H9 (cell line): ENCODE measurements at regions not wholly inside any gene's neighbourhood (a gene's known extent, or its start where the extent isn't known, plus 50 kb on each side); places are given as distances from the start of the nearest gene placed in this dataset.

Experiments used
- DNase-seq: peaks from one replicate; pipeline ENCODE4 v3.0.0-alpha.2; 2017
- H2AFZ ChIP-seq: one replicate; pipeline ENCODE4 v1.6.1; 2013; ENCODE audit warnings: mild to moderate bottlenecking, low read length, control low read depth, moderate library complexity
- H2AK5ac ChIP-seq: 2 replicates; pipeline ENCODE4 v1.6.1; 2013; ENCODE audit warnings: low read length, control low read depth, mixed read lengths; ENCODE audit not compliant: insufficient read length
- H2BK120ac ChIP-seq: one replicate; pipeline ENCODE4 v1.6.1; 2013; ENCODE audit warnings: low read depth, mild to moderate bottlenecking, low read length, control low read depth, inconsistent platforms; ENCODE audit not compliant: poor library complexity, severe bottlenecking
- H2BK12ac ChIP-seq: 2 replicates; pipeline ENCODE4 v1.6.1; 2013; ENCODE audit warnings: low read length, control low read depth, mixed read lengths, low read depth; ENCODE audit not compliant: insufficient read length
- H2BK15ac ChIP-seq: 2 replicates; pipeline ENCODE4 v1.6.1; 2013; ENCODE audit warnings: low read depth, low read length, control low read depth
- H2BK20ac ChIP-seq: one replicate; pipeline ENCODE4 v1.6.1; 2013; ENCODE audit warnings: low read depth, mild to moderate bottlenecking, low read length, control low read depth, inconsistent platforms; ENCODE audit not compliant: poor library complexity, severe bottlenecking
- H2BK5ac ChIP-seq: 2 replicates; pipeline ENCODE4 v1.6.1; 2013; ENCODE audit warnings: low read length, control low read depth, mixed read lengths; ENCODE audit not compliant: insufficient read length
- H3K14ac ChIP-seq: 2 replicates; pipeline ENCODE4 v1.6.1; 2013; ENCODE audit warnings: low read length, control low read depth; ENCODE audit not compliant: insufficient read depth
- H3K18ac ChIP-seq: 2 replicates; pipeline ENCODE4 v1.6.1; 2013; ENCODE audit warnings: low read depth, mild to moderate bottlenecking, mixed read lengths, low read length, control low read depth; ENCODE audit not compliant: insufficient read length
- H3K23ac ChIP-seq: 2 replicates; pipeline ENCODE4 v1.6.1; 2013; ENCODE audit warnings: low read length, control low read depth, mixed read lengths, low read depth; ENCODE audit not compliant: insufficient read length
- H3K23me2 ChIP-seq: 2 replicates; pipeline ENCODE4 v1.6.1; 2013; ENCODE audit warnings: low read depth, mild to moderate bottlenecking, mixed read lengths, low read length, control low read depth; ENCODE audit not compliant: insufficient read length, poor library complexity, severe bottlenecking
- H3K27ac ChIP-seq: 2 replicates; pipeline ENCODE4 v1.5.1; 2013; ENCODE audit warnings: low read length, control low read depth, mixed read lengths, low read depth; ENCODE audit not compliant: insufficient read length
- H3K27me3 ChIP-seq: 2 replicates; pipeline ENCODE4 v1.6.1; 2013; ENCODE audit warnings: low read length, control low read depth, inconsistent platforms; ENCODE audit not compliant: insufficient read depth
- H3K4ac ChIP-seq: 2 replicates; pipeline ENCODE4 v1.6.1; 2013; ENCODE audit warnings: low read depth, mild to moderate bottlenecking, control low read depth, inconsistent platforms, low read length, moderate library complexity
- H3K4me1 ChIP-seq: 2 replicates; pipeline ENCODE4 v1.6.1; 2013; ENCODE audit warnings: low read length, control low read depth, inconsistent platforms; ENCODE audit not compliant: insufficient read depth
- H3K4me2 ChIP-seq: 2 replicates; pipeline ENCODE4 v1.6.1; 2013; ENCODE audit warnings: low read length, control low read depth, mixed read lengths; ENCODE audit not compliant: insufficient read length, insufficient read depth
- H3K56ac ChIP-seq: 2 replicates; pipeline ENCODE4 v1.6.1; 2013; ENCODE audit warnings: low read depth, mild to moderate bottlenecking, mixed read lengths, low read length, control low read depth; ENCODE audit not compliant: insufficient read length
- H3K79me1 ChIP-seq: 2 replicates; pipeline ENCODE4 v1.6.1; 2013; ENCODE audit warnings: low read depth, mild to moderate bottlenecking, moderate library complexity, low read length, control low read depth, inconsistent platforms; ENCODE audit not compliant: insufficient read depth, poor library complexity, severe bottlenecking
- H3K79me2 ChIP-seq: 2 replicates; pipeline ENCODE4 v1.6.1; 2013; ENCODE audit warnings: low read length, control low read depth, inconsistent platforms; ENCODE audit not compliant: insufficient read depth
- H3K9ac ChIP-seq: 2 replicates; pipeline ENCODE4 v1.6.1; 2013; ENCODE audit warnings: low read length, control low read depth, mixed read lengths; ENCODE audit not compliant: insufficient read length; ENCODE audit errors: extremely low read depth
- H3K9me3 ChIP-seq: one replicate; pipeline ENCODE4 v1.6.1; 2013; ENCODE audit warnings: low read depth, low read length, inconsistent platforms; ENCODE audit not compliant: control insufficient read depth
- H3T11ph ChIP-seq: one replicate; pipeline ENCODE4 v1.6.1; 2013; ENCODE audit warnings: mild to moderate bottlenecking, low read length, control low read depth, inconsistent platforms
- H4K20me1 ChIP-seq: one replicate; pipeline ENCODE4 v1.6.1; 2013; ENCODE audit not compliant: control insufficient read depth, insufficient read length, insufficient read depth
- H4K5ac ChIP-seq: 2 replicates; pipeline ENCODE4 v1.6.1; 2013; ENCODE audit warnings: low read depth, mild to moderate bottlenecking, mixed read lengths, low read length, control low read depth; ENCODE audit not compliant: insufficient read length
- H4K8ac ChIP-seq: replicated peaks from 2 replicates; pipeline ENCODE4 v1.6.1; 2013; ENCODE audit warnings: low read length, control low read depth, mixed read lengths, low read depth; ENCODE audit not compliant: insufficient read length
- H4K91ac ChIP-seq: 2 replicates; pipeline ENCODE4 v1.6.1; 2013; ENCODE audit warnings: low read depth, mild to moderate bottlenecking, moderate library complexity, mixed read lengths, low read length, control low read depth; ENCODE audit not compliant: insufficient read length
- H3K27ac Mint-ChIP-seq, 3 experiments: 2 replicates in 2 of 3; 3 replicates in 1 of 3; pipeline ENCODE4 v1.8.0; 2020 to 2021; ENCODE audit warnings: mixed read lengths in 3 of 3, mild to moderate bottlenecking in 1 of 3, moderate library complexity in 1 of 3
- H3K27me3 Mint-ChIP-seq: 2 replicates; pipeline ENCODE4 v1.8.0; 2021; ENCODE audit warnings: low read depth, mild to moderate bottlenecking, moderate library complexity, mixed read lengths
- H3K36me3 Mint-ChIP-seq, 3 experiments: 2 replicates in 2 of 3; 3 replicates in 1 of 3; pipeline ENCODE4 v1.8.0; 2020 to 2021; ENCODE audit warnings: low read depth in 3 of 3, mixed read lengths in 3 of 3; ENCODE audit not compliant: insufficient read depth in 1 of 3
- H3K4me1 Mint-ChIP-seq, 2 experiments: 2 replicates each; pipeline ENCODE4 v1.8.0; 2020; ENCODE audit warnings: mixed read lengths in 2 of 2
- H3K4me3 Mint-ChIP-seq, 2 experiments: 2 replicates in 1 of 2; 3 replicates in 1 of 2; pipeline ENCODE4 v1.8.0; 2020 to 2021; ENCODE audit warnings: mild to moderate bottlenecking in 2 of 2, mixed read lengths in 2 of 2, moderate library complexity in 1 of 2
- H3K9me3 Mint-ChIP-seq, 2 experiments: 2 replicates in 1 of 2; 3 replicates in 1 of 2; pipeline ENCODE4 v1.8.0; 2020; ENCODE audit warnings: mild to moderate bottlenecking in 2 of 2, mixed read lengths in 2 of 2, moderate library complexity in 1 of 2
- WGBS: extraction: QIAGEN DNeasy Blood & Tissue Kit; methylation state at CpG from one replicate; pipeline ENCODE4 v1.1.7; 2013; ENCODE audit warnings: missing lambda C conversion rate, low lambda C conversion rate, mixed read lengths; ENCODE audit not compliant: insufficient read length; ENCODE audit errors: extremely low coverage; 5-methylcytosine and 5-hydroxymethylcytosine counted together
- TF ChIP-seq, protein P1 (sequence below): fragments of 200-600 bp; sonication (generic); conservative IDR thresholded peaks from 3 replicates; pipeline ENCODE4 v1.8.0; 2021; ENCODE audit warnings: antibody characterized with exemption, mild to moderate bottlenecking

DNA sequence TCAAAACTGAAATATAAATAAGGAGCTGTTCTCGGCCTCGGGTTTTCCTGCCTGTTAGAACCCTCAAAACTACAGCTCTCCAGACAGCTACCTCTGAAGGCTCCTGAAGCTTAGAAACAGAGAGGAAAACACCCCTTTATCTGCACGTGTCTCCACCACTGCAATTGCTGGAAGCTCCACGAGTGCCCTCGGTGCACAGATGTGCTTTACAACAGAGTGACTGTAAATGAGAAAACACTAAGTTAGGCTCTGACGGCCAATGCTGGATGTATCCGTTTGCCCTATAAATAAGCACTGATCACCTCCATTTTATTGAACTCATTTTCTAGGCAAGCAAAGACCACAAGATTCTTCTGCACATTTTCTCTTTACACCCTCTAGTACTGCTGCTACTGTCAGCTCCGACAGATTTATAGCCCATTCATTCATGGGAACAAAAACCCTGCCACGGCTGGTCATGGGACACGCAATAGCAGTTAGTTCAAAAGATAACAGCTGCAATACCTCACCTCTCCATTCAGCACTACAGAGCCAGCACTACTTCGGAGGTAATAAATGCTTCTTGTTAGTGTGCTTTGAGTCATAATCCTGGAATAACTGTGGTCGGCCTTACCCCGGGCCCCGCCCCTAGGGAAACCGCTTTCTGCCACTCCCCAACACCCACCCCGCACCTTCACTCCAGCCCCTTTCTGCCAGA is 241.1 kb upstream of the ZNF507 start:
- Mint-ChIP-seq H3K27ac (no peak overlapping the region; a peak in 1 of 7 replicates), H3K9me3 (peaks cover 19 to 23% of the 10 kb centered on the region in 2 experiments), H3K27me3 (peaks cover 3% of the 10 kb centered on the region), H3K4me1 (peaks cover 9 to 11% of the 10 kb centered on the region in 2 experiments), H3K4me3 (no peak overlapping the region), H3K36me3 (peaks cover 11 to 23% (median 16%) of the 10 kb centered on the region in 3 experiments)
- Histone ChIP-seq H3K27ac (no peak overlapping the region), H3K4ac (no peak overlapping the region), H2BK5ac (no peak overlapping the region), H3K9ac (no peak overlapping the region), H2AFZ (no peak overlapping the region), H4K5ac (no peak overlapping the region), H3K9me3 (no peaks in the 10 kb centered on the region), H3K79me2 (no peaks in the 10 kb centered on the region), H3K27me3 (no peaks in the 10 kb centered on the region), H3T11ph (no peak overlapping the region), H2BK20ac (no peak overlapping the region), H2BK12ac (no peak overlapping the region), H2BK120ac (no peak overlapping the region), H3K18ac (no peak overlapping the region), H3K79me1 (no peaks in the 10 kb centered on the region), H3K23me2 (no peaks in the 10 kb centered on the region), H4K20me1 (no peaks in the 10 kb centered on the region), H3K14ac (no peak overlapping the region), H2AK5ac (no peak overlapping the region), H3K4me1 (no peaks in the 10 kb centered on the region), H3K56ac (no peak overlapping the region), H3K4me2 (no peak overlapping the region), H4K91ac (no peak overlapping the region), H3K23ac (no peak overlapping the region), H4K8ac (no peak overlapping the region), H2BK15ac (no peak overlapping the region)
- TF ChIP-seq, protein P1, sequence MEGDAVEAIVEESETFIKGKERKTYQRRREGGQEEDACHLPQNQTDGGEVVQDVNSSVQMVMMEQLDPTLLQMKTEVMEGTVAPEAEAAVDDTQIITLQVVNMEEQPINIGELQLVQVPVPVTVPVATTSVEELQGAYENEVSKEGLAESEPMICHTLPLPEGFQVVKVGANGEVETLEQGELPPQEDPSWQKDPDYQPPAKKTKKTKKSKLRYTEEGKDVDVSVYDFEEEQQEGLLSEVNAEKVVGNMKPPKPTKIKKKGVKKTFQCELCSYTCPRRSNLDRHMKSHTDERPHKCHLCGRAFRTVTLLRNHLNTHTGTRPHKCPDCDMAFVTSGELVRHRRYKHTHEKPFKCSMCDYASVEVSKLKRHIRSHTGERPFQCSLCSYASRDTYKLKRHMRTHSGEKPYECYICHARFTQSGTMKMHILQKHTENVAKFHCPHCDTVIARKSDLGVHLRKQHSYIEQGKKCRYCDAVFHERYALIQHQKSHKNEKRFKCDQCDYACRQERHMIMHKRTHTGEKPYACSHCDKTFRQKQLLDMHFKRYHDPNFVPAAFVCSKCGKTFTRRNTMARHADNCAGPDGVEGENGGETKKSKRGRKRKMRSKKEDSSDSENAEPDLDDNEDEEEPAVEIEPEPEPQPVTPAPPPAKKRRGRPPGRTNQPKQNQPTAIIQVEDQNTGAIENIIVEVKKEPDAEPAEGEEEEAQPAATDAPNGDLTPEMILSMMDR, result no peak; the same call in 2 of the 3 replicates
- no peak for DNase-seq
- WGBS, result no CpG with 5 or more reads among the region's 16 CpGs
